ENCODE measurements at regions not wholly inside any gene's neighbourhood (a gene's known extent, or its start where the extent isn't known, plus 50 kb on each side); places are given as distances from the start of the nearest gene placed in this dataset.
A peak's percentile ranks its signal among the peaks of the same experiment; 100 is the strongest.

- Histone ChIP-seq H3F3A (ENCODE audit: insufficient read depth, low read depth) (no peaks in the 10 kb centered on the region), H3K4me2 (no peak overlapping the region), H3K4me1 (replicated peaks; ENCODE audit: insufficient read depth) (no peaks in the 10 kb centered on the region), H3K9me3 (ENCODE audit: insufficient read depth, low read depth) (no peaks in the 10 kb centered on the region), H3K27ac (no peak overlapping the region), H3K27me3 (ENCODE audit: insufficient read depth, low read depth) (peaks cover 43% of the 10 kb centered on the region; the same call in 1 of the 2 replicates), H4K20me1 (ENCODE audit: insufficient read depth) (no peaks in the 10 kb centered on the region), H2AFZ (no peak overlapping the region), H3K9me2 (ENCODE audit: insufficient read depth) (no peaks in the 10 kb centered on the region), H3K79me2 (ENCODE audit: low read depth) (no peaks in the 10 kb centered on the region), H3K36me3 (ENCODE audit: low read depth) (no peaks in the 10 kb centered on the region), H3K4me3 (no peak overlapping the region)
- BruUV-seq (replicated peaks) = no TSS peak
- DNase-seq = no peak
- no peak for TF ChIP-seq CTCF (conservative IDR thresholded peaks at IDR 0.05)
- no peak for TF ChIP-seq EZH2 (IDR thresholded peaks at IDR 0.05; ENCODE audit: low read depth)
- ChIA-PET POLR2A (ENCODE audit: unreplicated experiment) (no interaction called here), CTCF (no interaction called here)
- intact Hi-C loops (cut with micrococcal nuclease; ENCODE audit: unreplicated experiment) = no loop called here
Observed at GRCh38 chr1:38746402-38746935, 113.1 kb downstream of the RRAGC start.

- H3K9me2 ChIP-seq (ENCODE audit: insufficient read depth) = no peaks in the 10 kb centered on the region
- no peak overlapping the region for H3K4me3 ChIP-seq
- H2AFZ ChIP-seq = no peak overlapping the region
- H3K79me2 ChIP-seq (ENCODE audit: low read depth) = no peaks in the 10 kb centered on the region
- ChIA-PET POLR2A (ENCODE audit: unreplicated experiment) (no interaction called here), CTCF (no interaction called here)
- no peak overlapping the region for H3K27ac ChIP-seq
- H3K27me3 ChIP-seq (ENCODE audit: insufficient read depth, low read depth) = peaks cover 43% of the 10 kb centered on the region; the same call in 1 of the 2 replicates
- H3K9me3 ChIP-seq (ENCODE audit: insufficient read depth, low read depth) = no peaks in the 10 kb centered on the region
- no peaks in the 10 kb centered on the region for H4K20me1 ChIP-seq (ENCODE audit: insufficient read depth)
- H3F3A ChIP-seq (ENCODE audit: insufficient read depth, low read depth) = no peaks in the 10 kb centered on the region
- no peak for TF ChIP-seq CTCF (conservative IDR thresholded peaks at IDR 0.05)
- no peak for TF ChIP-seq EZH2 (IDR thresholded peaks at IDR 0.05; ENCODE audit: low read depth)
- no TSS peak for BruUV-seq (replicated peaks)
- intact Hi-C loops (cut with micrococcal nuclease; ENCODE audit: unreplicated experiment) = no loop called here
- DNase-seq = peak in 1 of 2 experiments; percentile 54
- H3K4me1 ChIP-seq (replicated peaks; ENCODE audit: insufficient read depth) = no peaks in the 10 kb centered on the region
- H3K36me3 ChIP-seq (ENCODE audit: low read depth) = no peaks in the 10 kb centered on the region
- no peak overlapping the region for H3K4me2 ChIP-seq
Observed at GRCh38 chr1:38745476-38746401, 113.8 kb downstream of the RRAGC start.

GRCh38 chr1:38744452-38745350, 114.9 kb downstream of the RRAGC start:
- BruUV-seq (replicated peaks) = no TSS peak
- no peaks in the 10 kb centered on the region for H3K79me2 ChIP-seq (ENCODE audit: low read depth)
- H2AFZ ChIP-seq = no peak overlapping the region
- H3K27ac ChIP-seq = no peak overlapping the region
- peaks cover 42% of the 10 kb centered on the region for H3K27me3 ChIP-seq (ENCODE audit: insufficient read depth, low read depth)
- no peaks in the 10 kb centered on the region for H3K36me3 ChIP-seq (ENCODE audit: low read depth)
- intact Hi-C loops (cut with micrococcal nuclease; ENCODE audit: unreplicated experiment) = no loop called here
- H3K9me3 ChIP-seq (ENCODE audit: insufficient read depth, low read depth) = no peaks in the 10 kb centered on the region
- no peak for TF ChIP-seq EZH2 (IDR thresholded peaks at IDR 0.05; ENCODE audit: low read depth)
- H3K4me1 ChIP-seq (replicated peaks; ENCODE audit: insufficient read depth) = no peaks in the 10 kb centered on the region
- H4K20me1 ChIP-seq (ENCODE audit: insufficient read depth) = no peaks in the 10 kb centered on the region
- CTCF ChIA-PET = no interaction called here
- no peak for DNase-seq
- H3F3A ChIP-seq (ENCODE audit: insufficient read depth, low read depth) = no peaks in the 10 kb centered on the region
- no peak overlapping the region for H3K4me3 ChIP-seq
- H3K9me2 ChIP-seq (ENCODE audit: insufficient read depth) = no peaks in the 10 kb centered on the region
- POLR2A ChIA-PET (ENCODE audit: unreplicated experiment) = no interaction called here
- no peak overlapping the region for H3K4me2 ChIP-seq

Measured in PC-9 (cell line).